GM19238 (cell line): ENCODE measurements at regions not wholly inside any gene's neighbourhood (a gene's known extent, or its start where the extent isn't known, plus 50 kb on each side); places are given as distances from the start of the nearest gene placed in this dataset.

ENCODE experiments used
- DNase-seq: peaks from one replicate; pipeline ENCODE4 v3.0.0; 2011; ENCODE audit warnings: low spot score; ENCODE audit not compliant: insufficient read length

- no peak for DNase-seq
These were observed 106.8 kb downstream of the ZBTB18 start for GRCh38 chr1:244157731-244158438.

- no peak for DNase-seq
These were observed 108.6 kb downstream of the ZBTB18 start for GRCh38 chr1:244159646-244160045.

GRCh38 chr1:244160455-244161235 is 109.6 kb downstream of the ZBTB18 start:
- no peak for DNase-seq

- DNase-seq = no peak
These were observed 110.1 kb downstream of the ZBTB18 start for GRCh38 chr1:244161236-244161510.

GRCh38 chr1:244162786-244163530 is 111.9 kb downstream of the ZBTB18 start:
- DNase-seq = no peak

- DNase-seq = no peak
These were observed 112.9 kb downstream of the ZBTB18 start for GRCh38 chr1:244163861-244164510.

GRCh38 chr1:244164511-244164890 is 113.4 kb downstream of the ZBTB18 start:
- no peak for DNase-seq

GRCh38 chr1:244165021-244165420 is 113.9 kb downstream of the ZBTB18 start:
- no peak for DNase-seq

- no peak for DNase-seq
These were observed 114.6 kb downstream of the ZBTB18 start for GRCh38 chr1:244165701-244166100.

GRCh38 chr1:244171241-244171985 is 120.3 kb downstream of the ZBTB18 start:
- no peak for DNase-seq

GRCh38 chr1:244173240-244173639 is 122.2 kb downstream of the ZBTB18 start:
- no peak for DNase-seq

- no peak for DNase-seq
These were observed 122.7 kb downstream of the ZBTB18 start for GRCh38 chr1:244173769-244174168.

GRCh38 chr1:244174922-244175521 is 123.9 kb downstream of the ZBTB18 start:
- no peak for DNase-seq

- DNase-seq = no peak
These were observed 125.1 kb downstream of the ZBTB18 start for GRCh38 chr1:244176201-244176600.

GRCh38 chr1:244180256-244180655 is 129.2 kb downstream of the ZBTB18 start:
- DNase-seq = no peak

GRCh38 chr1:244181867-244182266 is 130.8 kb downstream of the ZBTB18 start:
- no peak for DNase-seq

GRCh38 chr1:244183037-244183436 is 132.0 kb downstream of the ZBTB18 start:
- no peak for DNase-seq

- no peak for DNase-seq
These were observed 135.3 kb downstream of the ZBTB18 start for GRCh38 chr1:244186372-244186771.

- DNase-seq = no peak
These were observed 136.2 kb downstream of the ZBTB18 start for GRCh38 chr1:244187310-244187709.

GRCh38 chr1:244191581-244191980 is 140.5 kb downstream of the ZBTB18 start:
- no peak for DNase-seq

GRCh38 chr1:244192325-244192724 is 141.2 kb downstream of the ZBTB18 start:
- DNase-seq = no peak
